ENCODE measurements at regions not wholly inside any gene's neighbourhood (a gene's known extent, or its start where the extent isn't known, plus 50 kb on each side); places are given as distances from the start of the nearest gene placed in this dataset.
"Not testable (repeated sequence)": the region's sequence is repeated elsewhere in the genome, so short reads cannot be mapped to it uniquely, and the experiment has no call there.

GRCh38 chr15:24534032-24534431 is 141.5 kb upstream of the NPAP1 start:
- ATAC-seq; intact Hi-C loops (cut with DNase I, micrococcal nuclease); DNase-seq: not testable (repeated sequence)

DNA sequence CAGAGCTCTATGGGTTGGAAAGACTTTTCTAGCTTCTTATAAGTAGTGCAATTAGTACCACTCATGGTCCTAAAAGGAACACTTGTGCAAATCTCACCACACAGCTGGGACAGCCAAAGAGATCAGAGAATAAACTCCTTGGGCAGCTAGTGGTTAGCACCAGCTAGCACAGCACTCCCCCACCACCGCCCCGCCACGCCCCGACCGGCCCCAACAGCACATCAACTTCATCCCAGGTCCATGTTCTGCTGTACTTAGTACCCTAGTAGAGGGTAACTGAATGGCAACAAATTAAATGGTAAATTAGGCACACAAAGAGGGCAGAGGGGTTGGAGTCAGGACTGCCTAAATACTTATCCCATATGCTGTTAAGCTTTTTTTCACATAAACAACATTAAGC is 118.3 kb upstream of the NPAP1 start:
- DNase-seq; intact Hi-C loops (cut with DNase I, micrococcal nuclease); ATAC-seq: not testable (repeated sequence)

DNA sequence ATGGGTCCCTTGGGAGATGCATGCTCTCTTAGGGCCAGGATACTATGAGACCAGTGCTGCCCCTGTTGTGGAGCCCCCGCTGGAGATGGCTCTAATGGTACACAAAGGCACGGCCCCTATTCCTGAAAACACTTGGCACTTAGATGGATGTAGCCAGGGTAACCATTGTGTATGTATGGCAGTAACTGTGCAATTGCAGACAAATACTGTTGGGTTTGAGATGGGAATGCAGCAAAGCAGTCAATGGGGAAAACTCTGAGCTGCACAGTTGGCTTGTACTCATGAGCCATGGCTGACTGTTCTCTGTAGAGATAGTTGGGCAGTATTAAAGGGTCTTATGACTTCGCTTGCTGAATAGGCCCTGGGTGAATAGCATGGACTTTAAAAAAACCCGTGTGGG is 67.9 kb upstream of the NPAP1 start:
- intact Hi-C loops (cut with DNase I, micrococcal nuclease), result no loop called here
- no peak for ATAC-seq

DNA sequence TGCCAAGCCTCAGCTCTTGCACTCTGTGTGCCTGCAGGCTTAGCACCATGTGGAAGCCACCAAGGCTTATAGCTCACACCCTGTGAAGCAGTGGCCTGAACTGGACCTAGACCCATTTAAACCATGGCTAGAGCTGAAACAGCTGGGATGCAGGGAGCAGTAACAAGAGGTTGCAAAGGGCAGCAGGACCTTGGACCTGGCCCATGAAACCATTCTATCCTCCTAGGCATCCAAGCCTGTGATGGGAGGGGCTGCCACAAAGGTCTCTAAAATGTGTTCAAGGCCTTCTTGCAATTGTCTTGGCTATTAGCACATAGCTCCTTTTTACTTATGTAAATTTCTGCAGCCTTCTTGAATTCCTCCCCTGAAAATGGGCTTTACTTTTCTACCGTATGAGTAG is 57.9 kb upstream of the NPAP1 start:
- intact Hi-C loops (cut with DNase I, micrococcal nuclease), result no loop called here
- DNase-seq, result no peak
- ATAC-seq, result no peak

More for the DNA sequence above, 67.9 kb upstream of the NPAP1 start:
- no peak for DNase-seq

- intact Hi-C loops (cut with DNase I, micrococcal nuclease), result no loop called here
- no peak for ATAC-seq
These were observed 53.9 kb upstream of the NPAP1 start for GRCh38 chr15:24621630-24622215.

More at GRCh38 chr15:24621630-24622215, 53.9 kb upstream of the NPAP1 start:
- no peak for DNase-seq
